SH-SY5Y (cell line): ENCODE measurements at regions not wholly inside any gene's neighbourhood (a gene's known extent, or its start where the extent isn't known, plus 50 kb on each side); places are given as distances from the start of the nearest gene placed in this dataset.

Source experiments
- GATA2 ChIP-seq: IDR thresholded peaks from 2 replicates; pipeline ENCODE4 v1.6.1; 2011; ENCODE audit warnings: mild to moderate bottlenecking, low read depth, low read length
- GATA3 ChIP-seq: IDR thresholded peaks from 2 replicates; pipeline ENCODE4 v1.6.1; 2011; ENCODE audit warnings: low read depth, mild to moderate bottlenecking, low read length, moderate library complexity

DNA sequence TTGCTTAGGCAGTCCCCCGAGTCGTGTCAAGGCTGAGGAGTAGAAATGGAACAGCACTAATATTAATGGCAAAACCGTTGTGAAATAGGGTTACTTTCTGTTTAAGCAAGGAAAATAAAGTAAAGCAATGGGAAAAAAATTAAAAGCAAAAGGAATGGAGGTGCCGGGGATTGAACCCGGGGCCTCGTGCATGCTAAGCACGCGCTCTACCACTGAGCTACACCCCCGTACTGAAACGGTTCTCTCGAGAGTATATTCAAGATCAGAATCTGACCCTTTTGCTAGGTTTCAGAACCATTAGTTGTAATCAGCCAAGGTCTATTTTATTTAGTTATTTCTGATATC is 85.5 kb downstream of the TRIM27 start:
- no peak for TF ChIP-seq GATA3
- peak; percentile 32; the same call in 1 of the 2 replicates for TF ChIP-seq GATA2

DNA sequence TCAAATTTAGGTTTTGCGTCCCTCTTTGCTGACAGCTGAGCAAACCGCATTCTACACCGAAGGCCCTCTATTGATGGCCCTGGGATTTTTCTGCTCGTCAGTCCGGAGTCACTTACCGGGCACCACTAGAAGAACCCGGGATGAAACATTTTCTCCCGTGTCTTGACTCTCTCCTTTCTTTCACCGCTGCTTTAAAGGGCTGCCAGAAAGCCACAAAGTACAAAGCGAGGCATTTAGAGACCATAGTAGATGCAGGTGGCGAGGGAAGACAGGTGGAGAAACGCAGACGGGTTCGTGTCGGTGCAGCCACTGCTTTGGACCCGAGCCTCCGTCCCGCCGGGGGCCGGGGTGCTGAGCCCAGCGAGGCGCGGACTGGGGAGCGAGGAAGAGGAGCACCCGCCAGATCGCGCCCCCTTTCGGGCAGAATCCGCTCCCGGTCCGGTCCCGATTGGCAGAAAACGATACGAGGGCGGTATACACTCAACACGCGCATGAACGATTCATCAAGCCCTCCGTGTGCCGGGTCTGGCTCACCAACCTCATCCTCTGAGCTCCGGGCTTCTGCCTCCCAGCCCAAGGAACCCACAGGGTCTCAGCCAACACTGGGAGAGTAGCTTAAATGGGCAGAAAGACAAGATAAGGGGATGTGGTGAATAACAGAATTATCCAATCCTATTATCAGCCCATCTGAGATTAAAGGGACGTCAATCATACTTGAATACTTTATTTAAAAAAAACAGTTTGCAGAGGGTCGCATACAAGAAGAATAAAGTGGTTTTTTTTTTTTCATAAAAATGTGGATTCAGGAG is 84.9 kb downstream of the TRIM27 start:
- no peak for TF ChIP-seq GATA3
- 0 out of 2 replicates have a peak, but pooled peaks have one; percentile 41 for TF ChIP-seq GATA2

DNA sequence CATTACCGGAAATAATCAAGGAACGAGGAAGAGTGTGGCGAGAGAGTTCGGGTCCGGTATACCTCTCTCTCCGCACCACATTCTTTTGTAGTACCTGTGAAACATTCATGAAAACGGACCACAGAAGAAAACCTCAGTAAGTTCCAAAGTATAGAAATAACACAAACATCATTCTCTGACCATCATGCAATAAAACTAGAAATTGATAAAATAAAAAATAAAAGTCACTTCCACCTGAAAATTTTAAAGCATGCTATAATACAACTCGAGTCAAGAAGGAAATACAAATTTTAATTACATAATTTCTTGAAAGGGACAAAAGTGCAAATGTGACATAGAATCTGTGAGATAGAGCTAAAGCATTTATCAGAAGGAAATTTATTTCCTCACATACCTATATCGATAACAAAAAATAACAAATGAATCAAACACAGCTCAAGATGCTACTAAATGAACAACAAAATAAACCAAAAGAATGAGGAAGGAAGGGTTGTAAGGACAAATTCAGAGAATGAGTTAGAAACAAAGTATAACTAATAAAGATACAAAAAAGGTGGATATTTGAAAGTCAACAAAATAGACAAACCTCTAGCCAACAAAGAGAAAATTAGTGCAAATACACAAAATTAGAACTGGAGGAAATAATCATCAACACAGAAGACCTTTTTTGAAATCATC is 84.2 kb downstream of the TRIM27 start:
- no peak for TF ChIP-seq GATA2
- no peak for TF ChIP-seq GATA3

DNA sequence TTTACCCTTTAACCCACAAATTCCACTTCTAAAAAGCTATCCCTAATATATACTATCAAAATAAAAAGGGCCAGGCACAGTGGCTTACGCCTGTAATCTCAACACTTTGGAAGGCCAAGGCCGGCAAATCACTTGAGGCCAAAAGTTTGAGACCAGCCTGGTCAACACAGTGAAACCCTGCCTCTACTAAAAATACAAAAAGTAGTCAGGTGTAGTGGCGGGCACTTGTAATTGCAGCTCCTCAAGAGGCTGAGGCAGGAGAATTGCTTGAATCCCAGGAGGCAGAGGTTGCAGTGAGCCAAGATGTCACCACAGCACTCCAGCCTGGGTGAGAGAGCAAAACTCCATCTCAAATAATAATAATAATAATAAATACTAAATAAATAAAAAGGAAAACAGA is 82.5 kb downstream of the TRIM27 start:
- TF ChIP-seq GATA3: no peak
- no peak for TF ChIP-seq GATA2
